Tibial nerve (tissue), 4 donors: ENCODE measurements at regions not wholly inside any gene's neighbourhood (a gene's known extent, or its start where the extent isn't known, plus 50 kb on each side); places are given as distances from the start of the nearest gene placed in this dataset.
"Not testable (repeated sequence)": the region's sequence is repeated elsewhere in the genome, so short reads cannot be mapped to it uniquely, and the experiment has no call there.

Source experiments
- DNase-seq, 2 donors: peaks; one replicate each; pipeline ENCODE4 v3.0.0-alpha.2; 2019; ENCODE audit warnings: low spot score in 2 of 2
- H3K27ac ChIP-seq, 4 donors: fragments of 200-600 bp; sonication (generic) in 3 of 4; one replicate each; pipeline ENCODE4 v1.5.1; 2017 to 2019; ENCODE audit warnings: mild to moderate bottlenecking in 1 of 4
- H3K27me3 ChIP-seq, 2 donors: fragments of 200-600 bp; sonication (generic) in 1 of 2; one replicate each; pipeline versions ENCODE4 v1.5.1 to v1.6.0; 2017 to 2019
- H3K36me3 ChIP-seq, 3 donors: fragments of 200-600 bp; sonication (generic); one replicate each; pipeline ENCODE4 v1.5.1; 2018 to 2019
- H3K4me1 ChIP-seq, 4 donors: fragments of 200-600 bp; sonication (generic) in 3 of 4; one replicate each; pipeline ENCODE4 v1.5.1; 2017 to 2019
- H3K4me3 ChIP-seq, 4 donors: fragments of 200-600 bp; sonication (generic) in 3 of 4; one replicate each; pipeline ENCODE4 v1.5.1; 2017 to 2019; ENCODE audit warnings: mild to moderate bottlenecking in 1 of 4, moderate library complexity in 1 of 4
- H3K9me3 ChIP-seq, 4 donors: fragments of 200-600 bp; sonication (generic) in 3 of 4; one replicate each; pipeline ENCODE4 v1.5.1; 2017 to 2019
- EP300 ChIP-seq, 2 donors: sonication (generic); formaldehyde crosslinking; IDR thresholded peaks; one replicate each; pipeline ENCODE4 v1.6.1; 2017; ENCODE audit warnings: antibody characterized with exemption in 2 of 2, mild to moderate bottlenecking in 1 of 2
- POLR2A ChIP-seq, 2 donors: fragments of 450-650 bp; IDR thresholded peaks; one replicate each; pipeline ENCODE4 v1.6.1; 2017; ENCODE audit warnings: antibody characterized with exemption in 2 of 2, mild to moderate bottlenecking in 2 of 2, moderate library complexity in 2 of 2
- WGBS, 2 donors: methylation state at CpG; one replicate each; pipeline ENCODE4 v1.1.5; 2018; 5-methylcytosine and 5-hydroxymethylcytosine counted together
- TF ChIP-seq, protein P1 (sequence below), 5 experiments: fragments of 200-600 bp in 3 of 5; fragments of 450-650 bp in 2 of 5; sonication (generic) in 3 of 5; IDR thresholded peaks; one replicate each; pipeline ENCODE4 v1.5.1; 2016 to 2019; ENCODE audit warnings: antibody characterized with exemption in 5 of 5, mild to moderate bottlenecking in 3 of 5, moderate library complexity in 2 of 5

- Histone ChIP-seq H3K4me1 (no peaks in the 10 kb centered on the region), H3K9me3 (no peaks in the 10 kb centered on the region), H3K36me3 (no peaks in the 10 kb centered on the region), H3K27me3 (no peaks in the 10 kb centered on the region), H3K4me3 (no peak overlapping the region), H3K27ac (no peak overlapping the region)
- TF ChIP-seq POLR2A (IDR thresholded peaks at IDR 0.05): no peak
- TF ChIP-seq EP300 (IDR thresholded peaks at IDR 0.05): no peak
- TF ChIP-seq, protein P1, sequence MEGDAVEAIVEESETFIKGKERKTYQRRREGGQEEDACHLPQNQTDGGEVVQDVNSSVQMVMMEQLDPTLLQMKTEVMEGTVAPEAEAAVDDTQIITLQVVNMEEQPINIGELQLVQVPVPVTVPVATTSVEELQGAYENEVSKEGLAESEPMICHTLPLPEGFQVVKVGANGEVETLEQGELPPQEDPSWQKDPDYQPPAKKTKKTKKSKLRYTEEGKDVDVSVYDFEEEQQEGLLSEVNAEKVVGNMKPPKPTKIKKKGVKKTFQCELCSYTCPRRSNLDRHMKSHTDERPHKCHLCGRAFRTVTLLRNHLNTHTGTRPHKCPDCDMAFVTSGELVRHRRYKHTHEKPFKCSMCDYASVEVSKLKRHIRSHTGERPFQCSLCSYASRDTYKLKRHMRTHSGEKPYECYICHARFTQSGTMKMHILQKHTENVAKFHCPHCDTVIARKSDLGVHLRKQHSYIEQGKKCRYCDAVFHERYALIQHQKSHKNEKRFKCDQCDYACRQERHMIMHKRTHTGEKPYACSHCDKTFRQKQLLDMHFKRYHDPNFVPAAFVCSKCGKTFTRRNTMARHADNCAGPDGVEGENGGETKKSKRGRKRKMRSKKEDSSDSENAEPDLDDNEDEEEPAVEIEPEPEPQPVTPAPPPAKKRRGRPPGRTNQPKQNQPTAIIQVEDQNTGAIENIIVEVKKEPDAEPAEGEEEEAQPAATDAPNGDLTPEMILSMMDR (IDR thresholded peaks at IDR 0.05): no peak
- DNase-seq: no peak
Observed at GRCh38 chrX:35458142-35458541, 340.0 kb upstream of the MAGEB16 start.

DNA sequence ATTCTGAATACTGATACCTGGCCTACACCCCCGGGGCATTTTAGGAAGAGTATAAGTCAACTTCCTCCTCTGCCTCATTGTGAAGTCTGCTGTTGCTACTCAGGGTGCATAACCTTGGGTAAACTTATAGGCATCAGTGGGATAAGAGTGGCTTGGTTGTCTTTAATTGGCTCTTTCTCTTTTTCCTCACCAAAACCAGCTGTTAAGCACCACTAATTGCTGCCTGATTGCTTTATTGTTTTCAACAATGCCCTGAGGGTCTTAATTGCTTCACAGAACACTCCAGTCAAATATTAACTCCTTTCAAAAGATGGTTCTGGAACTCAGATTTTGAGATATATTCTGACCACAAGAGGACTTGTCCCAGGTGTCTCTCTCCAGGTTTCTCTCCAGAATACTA, 337.0 kb upstream of the MAGEB16 start:
- no peak for TF ChIP-seq EP300 (IDR thresholded peaks at IDR 0.05)
- no peak for TF ChIP-seq POLR2A (IDR thresholded peaks at IDR 0.05)
- TF ChIP-seq, protein P1 (IDR thresholded peaks at IDR 0.05): no peak
- H3K4me1 ChIP-seq: no peaks in the 10 kb centered on the region
- WGBS, 2 donors: 38 to 80% methylated on average over 1 of the region's 1 CpG
- H3K27ac ChIP-seq: no peak overlapping the region
- H3K36me3 ChIP-seq: no peaks in the 10 kb centered on the region
- no peak overlapping the region for H3K4me3 ChIP-seq
- DNase-seq: no peak
- H3K27me3 ChIP-seq: no peaks in the 10 kb centered on the region
- H3K9me3 ChIP-seq: no peaks in the 10 kb centered on the region

GRCh38 chrX:35496671-35497070, 301.5 kb upstream of the MAGEB16 start:
- H3K9me3 ChIP-seq, H3K36me3 ChIP-seq, H3K4me3 ChIP-seq, H3K27me3 ChIP-seq, DNase-seq, H3K27ac ChIP-seq, H3K4me1 ChIP-seq: not testable (repeated sequence)
- 80 to 90% methylated on average over 7 of the region's 7 CpGs for WGBS, 2 donors

DNA sequence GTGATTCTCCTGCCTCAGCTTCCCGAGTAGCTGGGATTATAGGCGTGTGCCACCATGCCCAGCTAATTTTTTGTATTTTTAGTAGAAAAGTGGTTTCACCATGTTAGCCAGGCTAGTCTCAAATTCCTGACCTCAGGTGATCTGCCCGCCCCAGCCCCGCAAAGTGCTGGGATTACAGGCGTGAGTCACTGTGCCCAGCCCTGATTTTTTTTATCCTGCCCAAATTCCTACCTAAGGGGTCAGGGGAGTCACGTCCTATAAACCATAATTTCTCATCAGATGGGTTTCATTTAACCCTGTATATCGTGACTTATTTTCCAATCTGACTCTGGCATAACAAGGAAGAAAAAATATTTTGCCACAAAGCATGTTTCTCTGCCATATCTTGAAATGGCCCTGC, 300.7 kb upstream of the MAGEB16 start:
- H3K27me3 ChIP-seq, DNase-seq, H3K4me3 ChIP-seq, H3K36me3 ChIP-seq, H3K9me3 ChIP-seq, H3K27ac ChIP-seq, H3K4me1 ChIP-seq: not testable (repeated sequence)
- WGBS, 2 donors: 76 to 87% methylated on average over 7 of the region's 7 CpGs

- H3K9me3 ChIP-seq: no peaks in the 10 kb centered on the region
- H3K4me1 ChIP-seq: no peaks in the 10 kb centered on the region
- H3K27ac ChIP-seq: no peak overlapping the region
- no peak for DNase-seq
- no peaks in the 10 kb centered on the region for H3K36me3 ChIP-seq
- H3K4me3 ChIP-seq: no peak overlapping the region
- no peaks in the 10 kb centered on the region for H3K27me3 ChIP-seq
- 84 to 98% methylated on average over 14 to 36 of the region's 55 CpGs for WGBS, 2 donors
- TF ChIP-seq POLR2A (IDR thresholded peaks at IDR 0.05) (no peak), EP300 (IDR thresholded peaks at IDR 0.05) (no peak)
- TF ChIP-seq, protein P1 (IDR thresholded peaks at IDR 0.05): no peak
Observed at GRCh38 chrX:35499071-35499862, 298.9 kb upstream of the MAGEB16 start.

DNA sequence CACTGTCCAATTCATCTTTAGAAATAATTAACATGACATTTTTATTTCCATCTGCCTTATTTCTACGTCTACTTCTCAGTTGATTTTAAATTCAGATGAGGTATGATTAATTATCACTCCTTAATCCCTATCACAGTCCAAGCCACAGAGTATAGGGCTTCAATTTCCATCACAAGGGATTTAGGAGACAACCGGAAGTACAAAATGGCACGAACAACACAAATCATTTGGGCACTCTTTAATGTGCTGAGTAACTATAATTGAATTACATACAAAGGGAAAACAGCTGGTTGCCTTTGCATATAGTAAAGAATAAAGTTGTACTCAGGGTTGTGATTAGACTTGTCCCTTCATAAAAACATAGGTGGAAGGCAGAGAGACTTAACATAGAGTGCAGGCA, 290.4 kb upstream of the MAGEB16 start:
- Histone ChIP-seq H3K27ac (no peak overlapping the region), H3K27me3 (peaks cover 0 to 3% of the 10 kb centered on the region in 2 donors), H3K36me3 (no peaks in the 10 kb centered on the region), H3K4me3 (no peak overlapping the region), H3K4me1 (no peaks in the 10 kb centered on the region), H3K9me3 (no peaks in the 10 kb centered on the region)
- TF ChIP-seq, protein P1 (IDR thresholded peaks at IDR 0.05): no peak
- TF ChIP-seq POLR2A (IDR thresholded peaks at IDR 0.05): no peak
- no peak for TF ChIP-seq EP300 (IDR thresholded peaks at IDR 0.05)
- DNase-seq: no peak
- WGBS, 2 donors: 67 to 69% methylated on average over 3 of the region's 3 CpGs

DNA sequence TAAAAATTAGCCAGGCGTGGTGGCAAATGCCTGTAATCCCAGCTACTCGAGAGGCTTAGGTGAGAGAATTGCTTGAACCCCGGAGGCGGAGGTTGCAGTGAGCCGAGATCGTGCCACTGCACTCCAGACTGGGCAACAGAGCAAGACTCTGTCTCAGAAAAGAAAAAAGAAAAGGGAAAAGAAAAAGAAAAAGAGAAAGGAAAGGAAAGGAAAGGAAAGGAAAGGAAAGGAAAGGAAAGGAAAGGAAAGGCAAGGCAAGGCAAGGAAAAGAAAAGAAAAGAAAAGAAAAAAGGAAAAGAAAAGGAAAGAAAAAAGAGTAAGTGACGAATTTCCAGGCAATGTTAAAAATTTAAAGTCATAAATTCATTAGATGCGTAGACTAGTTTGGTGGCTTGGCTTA, 250.1 kb upstream of the MAGEB16 start:
- H3K27me3 ChIP-seq, H3K27ac ChIP-seq, DNase-seq, H3K9me3 ChIP-seq, H3K4me3 ChIP-seq, H3K36me3 ChIP-seq, H3K4me1 ChIP-seq: not testable (repeated sequence)
- 82 to 96% methylated on average over 8 of the region's 8 CpGs for WGBS, 2 donors
